SK-N-SH treated with all-trans-retinoic acid at 6 μM for 48 hours (cell line): ENCODE measurements at regions not wholly inside any gene's neighbourhood (a gene's known extent, or its start where the extent isn't known, plus 50 kb on each side); places are given as distances from the start of the nearest gene placed in this dataset.

Experiments
- ATAC-seq: fragments of 200-7000 bp; cut with Tn5 transposase; 3 replicates; pipeline ENCODE4 v1.9.1; 2020; ENCODE audit warnings: mild to moderate bottlenecking, moderate library complexity
- ARNTL ChIP-seq: fragments of 450-650 bp; formaldehyde crosslinking; IDR thresholded peaks from 2 replicates; pipeline ENCODE4 v1.5.0; 2020; ENCODE audit warnings: low read depth, mild to moderate bottlenecking, moderate library complexity, borderline replicate concordance
- BACH2 ChIP-seq: fragments of 250-450 bp; sonication (Bioruptor Pico); IDR thresholded peaks from 2 replicates; pipeline ENCODE4 v1.9.0; 2021; ENCODE audit warnings: mild to moderate bottlenecking, borderline replicate concordance
- CREB5 ChIP-seq: fragments of 250-450 bp; sonication (Bioruptor Pico); IDR thresholded peaks from 2 replicates; pipeline ENCODE4 v1.5.1; 2020; ENCODE audit warnings: low read depth, mild to moderate bottlenecking, moderate library complexity
- CSRNP3 ChIP-seq: fragments of 250-450 bp; sonication (Bioruptor Pico); IDR thresholded peaks from 2 replicates; pipeline ENCODE4 v1.5.1; 2021; ENCODE audit warnings: mild to moderate bottlenecking, moderate library complexity
- ESRRG ChIP-seq: fragments of 250-450 bp; sonication (Bioruptor Pico); IDR thresholded peaks from 2 replicates; pipeline ENCODE4 v1.6.1; 2021; ENCODE audit warnings: mild to moderate bottlenecking
- GLIS3 ChIP-seq: fragments of 250-450 bp; sonication (Bioruptor Pico); IDR thresholded peaks from 2 replicates; pipeline ENCODE4 v1.5.0; 2020; ENCODE audit warnings: mild to moderate bottlenecking, moderate library complexity
- ISL1 ChIP-seq: fragments of 250-450 bp; sonication (Bioruptor Pico); IDR thresholded peaks from 2 replicates; pipeline ENCODE4 v2.1.2; 2022; ENCODE audit warnings: mild to moderate bottlenecking, moderate library complexity
- OSR1 ChIP-seq: fragments of 250-450 bp; sonication (Bioruptor Pico); IDR thresholded peaks from 2 replicates; pipeline ENCODE4 v1.8.0; 2022; ENCODE audit warnings: moderate library complexity, mild to moderate bottlenecking, inconsistent platforms
- POU6F1 ChIP-seq: fragments of 250-450 bp; sonication (Bioruptor Pico); IDR thresholded peaks from 2 replicates; pipeline ENCODE4 v1.8.0; 2021; ENCODE audit warnings: low read depth, mild to moderate bottlenecking, moderate library complexity, borderline replicate concordance
- PPARA ChIP-seq: fragments of 250-450 bp; sonication (Bioruptor Pico); IDR thresholded peaks from 2 replicates; pipeline ENCODE4 v1.5.0; 2020; ENCODE audit warnings: mild to moderate bottlenecking, borderline replicate concordance
- RARB ChIP-seq: fragments of 250-450 bp; sonication (Bioruptor Pico); IDR thresholded peaks from 2 replicates; pipeline ENCODE4 v1.8.0; 2021; ENCODE audit warnings: mild to moderate bottlenecking, moderate library complexity
- SNAI2 ChIP-seq: fragments of 250-450 bp; sonication (Bioruptor Pico); IDR thresholded peaks from 2 replicates; pipeline ENCODE4 v1.5.0; 2020; ENCODE audit warnings: mild to moderate bottlenecking, moderate library complexity
- TCF4 ChIP-seq: fragments of 250-450 bp; sonication (Bioruptor Pico); IDR thresholded peaks from 2 replicates; pipeline ENCODE4 v1.8.0; 2021; ENCODE audit warnings: mild to moderate bottlenecking, moderate library complexity, borderline replicate concordance
- TSHZ2 ChIP-seq: fragments of 250-450 bp; sonication (Bioruptor Pico); IDR thresholded peaks from 2 replicates; pipeline ENCODE4 v1.5.0; 2020; ENCODE audit warnings: mild to moderate bottlenecking, moderate library complexity
- ZFP30 ChIP-seq: fragments of 450-650 bp; formaldehyde crosslinking; IDR thresholded peaks from 2 replicates; pipeline ENCODE4 v1.5.0; 2022; ENCODE audit warnings: mild to moderate bottlenecking, moderate library complexity
- ZNF565 ChIP-seq: fragments of 450-650 bp; formaldehyde crosslinking; conservative IDR thresholded peaks from 2 replicates; pipeline ENCODE4 v1.5.0; 2020; ENCODE audit warnings: low read depth, mild to moderate bottlenecking, moderate library complexity
- ZNF70 ChIP-seq: fragments of 450-650 bp; formaldehyde crosslinking; IDR thresholded peaks from 2 replicates; pipeline ENCODE4 v1.5.0; 2020; ENCODE audit warnings: mild to moderate bottlenecking, moderate library complexity
- ZNF8 ChIP-seq: fragments of 450-650 bp; formaldehyde crosslinking; IDR thresholded peaks from 2 replicates; pipeline ENCODE4 v1.5.0; 2020; ENCODE audit warnings: mild to moderate bottlenecking, moderate library complexity

GRCh38 chr5:173542159-173542558 is 74.3 kb downstream of the BOD1 start:
- TF ChIP-seq ZNF70 (CRISPR knock-in tag) (no peak), ESRRG (no peak), RARB (no peak), POU6F1 (no peak), CREB5 (CRISPR knock-in tag) (no peak), OSR1 (CRISPR knock-in tag) (no peak), ISL1 (CRISPR knock-in tag) (no peak)
- no peak for ATAC-seq

GRCh38 chr5:173538654-173539053 is 77.8 kb downstream of the BOD1 start:
- no peak for TF ChIP-seq ISL1 (CRISPR knock-in tag)
- TF ChIP-seq, all 23 proteins: peak for 0
- no peak for ATAC-seq

- TF ChIP-seq GLIS3 (CRISPR knock-in tag) (no peak), ARNTL (CRISPR knock-in tag) (no peak), OSR1 (CRISPR knock-in tag) (no peak), CSRNP3 (CRISPR knock-in tag) (no peak), SNAI2 (CRISPR knock-in tag) (no peak), TSHZ2 (CRISPR knock-in tag) (no peak), ZNF70 (CRISPR knock-in tag) (no peak), RARB (no peak), BACH2 (CRISPR knock-in tag) (no peak), CREB5 (CRISPR knock-in tag) (no peak), ZFP30 (CRISPR knock-in tag) (no peak), PPARA (CRISPR knock-in tag) (no peak)
- ATAC-seq = no peak
Measured at GRCh38 chr5:173538018-173538417, 78.4 kb downstream of the BOD1 start.

GRCh38 chr5:173537228-173537627 is 79.2 kb downstream of the BOD1 start:
- ATAC-seq = no peak
- no peak for TF ChIP-seq GLIS3 (CRISPR knock-in tag)
- no peak for TF ChIP-seq ZNF8 (CRISPR knock-in tag)
- TF ChIP-seq ESRRG = no peak
- no peak for TF ChIP-seq ARNTL (CRISPR knock-in tag)
- no peak for TF ChIP-seq POU6F1
- TF ChIP-seq OSR1 (CRISPR knock-in tag) = no peak
- TF ChIP-seq CREB5 (CRISPR knock-in tag) = no peak
- no peak for TF ChIP-seq PPARA (CRISPR knock-in tag)
- TF ChIP-seq TSHZ2 (CRISPR knock-in tag) = no peak
- TF ChIP-seq BACH2 (CRISPR knock-in tag) = no peak
- TF ChIP-seq ZNF565 (CRISPR knock-in tag) = no peak
- no peak for TF ChIP-seq TCF4 (CRISPR knock-in tag)
- no peak for TF ChIP-seq ZNF70 (CRISPR knock-in tag)
- no peak for TF ChIP-seq RARB
